NCI-H187 treated with DMSO at 0.1 percent for 48 hours (cell line): ENCODE measurements at regions not wholly inside any gene's neighbourhood (a gene's known extent, or its start where the extent isn't known, plus 50 kb on each side); places are given as distances from the start of the nearest gene placed in this dataset.
"Not testable (repeated sequence)": the region's sequence is repeated elsewhere in the genome, so short reads cannot be mapped to it uniquely, and the experiment has no call there.

Source experiments
- DNase-seq: peaks from one replicate; lab custom pipeline; 2025; lab: John Stamatoyannopoulos, UW

DNA sequence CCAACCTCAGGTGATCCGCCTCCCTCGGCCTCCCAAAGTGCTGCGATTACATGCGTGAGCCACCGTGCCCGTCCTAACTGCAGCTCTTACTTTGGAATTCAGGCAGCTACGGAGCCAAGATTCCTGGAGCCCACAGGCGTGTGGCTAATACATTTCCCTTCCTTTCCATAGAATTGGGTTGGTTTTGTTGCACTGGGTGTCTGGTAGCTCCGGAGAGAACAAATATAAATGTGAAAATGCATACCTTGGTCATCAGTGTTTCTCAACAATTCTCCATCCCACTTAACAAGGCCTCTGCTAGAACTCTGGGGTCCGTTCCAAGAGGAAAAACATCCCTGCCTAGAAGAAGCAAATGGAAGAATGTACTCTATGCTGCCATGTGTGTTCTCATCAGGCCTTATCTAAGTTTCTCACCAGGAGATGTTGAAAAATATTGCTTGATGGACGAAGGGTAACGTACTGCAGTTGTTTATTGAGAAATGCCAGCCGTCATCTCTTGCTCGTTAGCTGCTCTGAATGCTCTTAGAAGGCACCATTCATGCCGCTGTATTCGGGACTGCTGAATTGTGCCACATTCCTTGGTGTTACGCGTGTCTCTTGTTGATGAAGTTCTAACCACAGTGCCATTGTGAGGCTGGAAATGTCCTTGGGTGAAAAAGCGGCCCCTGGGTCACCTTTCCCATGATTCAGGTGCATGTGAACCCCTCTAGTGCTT lies 50.5 kb upstream of the CD99 start:
- no peak for DNase-seq

DNA sequence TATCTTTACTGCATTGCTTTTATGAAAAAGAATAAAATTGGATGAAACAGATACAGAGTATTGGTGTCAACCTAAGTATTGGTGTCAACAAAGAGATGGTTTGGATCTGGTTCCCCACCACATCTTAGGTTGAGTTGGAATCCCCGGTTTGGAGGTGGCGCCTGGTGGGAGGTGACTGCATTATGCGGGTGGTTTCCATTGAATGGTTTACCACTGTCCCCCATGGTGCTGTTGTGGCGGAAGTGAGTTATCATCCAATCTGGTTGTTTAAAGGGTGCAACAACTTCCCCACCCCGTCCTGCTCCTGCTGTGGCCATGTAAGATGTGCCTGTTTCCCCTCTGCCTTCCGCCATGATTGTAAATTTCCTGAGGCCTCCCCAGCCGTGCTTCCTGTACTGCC lies 52.8 kb upstream of the CD99 start:
- no peak for DNase-seq

DNA sequence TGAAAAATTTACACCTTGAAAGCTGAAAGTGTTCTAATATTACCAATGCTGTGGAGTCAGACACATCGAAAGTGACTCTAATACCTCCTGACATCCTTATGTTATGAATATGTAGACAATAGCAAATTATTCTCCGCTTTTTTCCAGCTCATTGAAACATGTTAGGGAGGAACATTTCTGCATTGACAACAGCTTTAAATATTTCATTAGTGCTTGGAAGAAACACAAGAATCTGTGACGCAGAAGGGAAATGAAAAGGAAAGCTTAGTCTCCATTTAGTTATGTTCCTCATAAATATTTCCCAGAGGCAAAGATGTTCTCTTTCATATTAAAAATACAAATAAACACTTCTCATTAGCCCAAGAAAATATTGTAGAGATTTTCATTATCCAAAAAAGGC lies 55.8 kb upstream of the CD99 start:
- DNase-seq: no peak

DNA sequence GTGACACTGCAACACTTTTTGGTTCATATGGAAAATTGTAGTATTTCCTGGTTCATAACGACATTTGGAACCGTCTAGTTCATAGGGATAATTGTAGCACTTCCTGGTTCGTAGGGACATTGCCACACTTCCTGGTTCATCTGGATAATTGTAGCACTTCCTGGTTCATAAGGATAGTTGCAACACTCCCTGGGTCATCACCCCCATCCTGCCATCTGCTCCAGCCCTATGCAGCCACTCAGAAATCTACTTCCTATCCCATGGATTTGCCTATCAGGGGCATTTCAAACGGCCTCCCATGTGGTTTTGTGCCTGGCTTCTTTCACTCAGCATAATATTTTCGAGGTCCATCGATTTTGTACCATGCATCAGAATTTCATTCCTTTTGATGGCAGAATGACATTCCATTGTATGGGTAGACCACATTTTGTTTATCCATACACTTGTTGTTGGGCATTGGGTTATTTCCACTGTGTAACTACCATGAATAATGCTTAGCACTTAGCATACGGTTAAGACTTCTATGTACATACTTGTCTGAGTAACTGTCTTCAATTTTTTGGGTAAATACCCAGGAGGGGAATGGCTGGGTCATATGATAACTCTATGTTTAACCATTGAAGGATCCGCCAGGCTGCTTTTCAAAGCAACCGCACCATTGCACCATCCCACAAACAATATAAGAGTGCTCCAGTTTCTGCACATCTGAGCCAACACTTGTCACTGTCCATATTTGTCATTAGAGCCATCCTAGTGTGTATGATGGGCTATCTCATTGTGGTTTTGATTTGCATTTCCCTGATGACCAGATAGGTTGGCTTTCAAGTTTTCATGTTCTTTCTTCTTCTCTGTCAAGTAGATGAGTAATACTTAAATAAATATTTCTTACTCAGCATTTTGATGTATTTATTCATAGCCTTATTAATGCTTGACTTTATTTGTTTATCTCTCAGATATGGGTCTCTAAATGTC lies 58.3 kb upstream of the CD99 start:
- DNase-seq: no peak

DNA sequence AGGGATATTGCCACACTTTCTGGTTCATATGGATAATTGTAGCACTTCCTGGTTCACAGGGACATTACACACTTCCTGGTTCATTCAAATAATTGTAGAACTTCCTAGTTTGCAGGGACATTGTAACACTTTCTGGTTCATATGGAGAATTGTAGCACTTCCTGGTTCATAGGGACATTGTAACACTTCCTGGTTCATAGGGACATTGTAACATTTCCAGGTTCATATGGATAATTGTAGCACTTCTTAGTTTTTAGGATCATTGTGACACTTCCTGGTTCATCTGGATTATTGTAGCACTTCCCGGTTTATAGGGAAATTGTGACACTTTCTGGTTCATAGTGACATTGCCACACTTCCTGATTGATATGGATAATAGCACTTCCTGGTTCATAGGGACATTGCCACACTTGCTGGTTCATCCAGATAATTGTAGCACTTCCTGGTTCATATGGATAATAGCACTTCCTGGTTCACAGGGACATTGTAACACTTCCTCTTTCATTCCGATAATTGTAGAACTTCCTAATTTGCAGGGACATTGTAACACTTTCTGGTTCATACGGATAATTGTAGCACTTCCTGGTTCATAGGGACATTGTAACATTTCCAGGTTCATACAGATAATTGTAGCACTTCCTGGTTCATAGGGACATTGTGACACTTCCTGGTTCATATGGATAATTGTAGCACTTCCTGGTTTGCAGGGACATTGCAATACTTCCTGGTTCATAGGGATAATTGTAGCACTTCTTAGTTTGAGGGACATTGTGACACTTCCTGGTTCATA lies 59.2 kb upstream of the CD99 start:
- DNase-seq: no peak

DNA sequence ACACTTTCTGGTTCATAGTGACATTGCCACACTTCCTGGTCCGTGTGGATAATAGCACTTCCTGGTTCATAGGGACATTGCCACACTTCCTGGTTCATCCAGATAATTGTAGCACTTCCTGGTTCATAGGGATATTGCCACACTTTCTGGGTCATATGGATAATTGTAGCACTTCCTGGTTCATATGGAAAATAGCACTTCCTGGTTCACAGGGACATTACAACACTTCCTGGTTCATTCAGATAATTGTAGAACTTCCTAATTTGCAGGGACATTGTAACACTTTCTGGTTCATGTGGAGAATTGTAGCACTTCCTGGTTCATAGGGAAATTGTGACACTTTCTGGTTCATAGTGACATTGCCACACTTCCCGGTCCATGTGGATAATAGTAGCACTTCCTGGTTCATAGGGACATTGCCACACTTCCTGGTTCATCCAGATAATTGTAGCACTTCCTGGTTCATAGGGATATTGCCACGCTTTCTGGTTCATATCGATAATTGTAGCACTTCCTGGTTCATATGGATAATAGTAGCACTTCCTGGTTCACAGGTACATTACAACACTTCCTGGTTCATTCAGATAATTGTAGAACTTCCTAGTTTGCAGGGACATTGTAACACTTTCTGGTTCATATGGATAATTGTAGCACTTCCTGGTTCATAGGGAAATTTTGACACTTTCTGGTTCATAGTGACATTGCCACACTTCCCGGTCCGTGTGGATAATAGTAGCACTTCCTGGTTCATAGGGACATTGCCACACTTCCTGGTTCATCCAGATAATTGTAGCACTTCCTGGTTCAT lies 60.0 kb upstream of the CD99 start:
- DNase-seq: not testable (repeated sequence)

DNA sequence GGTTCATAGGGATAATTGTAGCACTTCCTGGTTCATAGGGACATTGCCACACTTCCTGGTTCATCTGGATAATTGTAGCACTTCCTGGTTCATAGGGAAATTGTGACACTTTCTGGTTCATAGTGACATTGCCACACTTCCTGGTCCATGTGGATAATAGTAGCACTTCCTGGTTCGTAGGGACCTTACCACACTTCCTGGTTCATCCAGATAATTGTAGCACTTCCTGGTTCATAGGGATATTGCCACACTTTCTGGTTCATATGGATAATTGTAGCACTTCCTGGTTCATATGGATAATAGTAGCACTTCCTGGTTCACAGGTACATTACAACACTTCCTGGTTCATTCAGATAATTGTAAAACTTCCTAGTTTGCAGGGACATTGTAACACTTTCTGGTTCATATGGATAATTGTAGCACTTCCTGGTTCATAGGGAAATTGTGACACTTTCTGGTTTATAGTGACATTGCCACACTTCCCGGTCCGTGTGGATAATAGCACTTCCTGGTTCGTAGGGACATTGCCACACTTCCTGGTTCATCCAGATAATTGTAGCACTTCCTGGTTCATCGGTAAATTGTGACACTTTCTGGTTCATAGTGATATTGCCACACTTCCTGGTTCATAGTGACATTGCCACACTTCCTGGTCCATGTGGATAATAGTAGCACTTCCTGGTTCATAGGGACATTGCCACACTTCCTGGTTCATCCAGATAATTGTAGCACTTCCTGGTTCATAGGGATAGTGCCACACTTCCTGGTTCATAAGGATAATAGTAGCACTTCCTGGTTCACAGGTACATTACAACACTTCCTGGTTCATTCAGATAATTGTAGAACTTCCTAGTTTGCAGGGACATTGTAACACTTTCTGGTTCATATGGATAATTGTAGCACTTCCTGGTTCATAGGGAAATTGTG lies 60.8 kb upstream of the CD99 start:
- DNase-seq: not testable (repeated sequence)

DNA sequence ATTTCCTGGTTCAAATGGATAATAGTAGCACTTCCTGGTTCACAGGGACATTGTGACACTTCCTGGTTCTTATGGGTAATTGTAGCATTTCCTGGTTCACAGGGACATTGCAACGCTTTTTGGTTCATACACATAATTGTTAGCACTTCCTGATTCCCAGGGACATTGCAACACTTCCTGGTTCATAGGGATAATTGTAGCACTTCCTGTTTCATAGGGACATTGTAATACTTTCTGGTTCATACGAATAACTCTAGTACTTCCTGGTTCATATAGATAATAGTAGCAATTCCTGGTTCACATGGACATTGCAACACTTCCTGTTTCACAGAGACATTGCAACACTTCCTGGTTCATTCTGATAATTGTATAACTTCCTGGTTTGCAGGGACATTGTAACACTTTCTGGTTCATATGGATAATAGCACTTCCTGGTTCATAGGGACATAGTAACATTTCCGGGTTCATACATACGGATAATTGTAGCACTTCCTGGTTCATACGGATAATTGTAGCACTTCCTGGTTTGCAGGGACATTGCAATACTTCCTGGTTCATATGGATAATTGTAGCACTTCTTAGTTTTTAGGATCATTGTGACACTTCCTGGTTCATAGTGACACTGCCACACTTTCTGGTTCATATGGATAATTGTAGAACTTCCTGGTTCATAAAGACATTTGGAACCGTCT lies 61.6 kb upstream of the CD99 start:
- no peak for DNase-seq

DNA sequence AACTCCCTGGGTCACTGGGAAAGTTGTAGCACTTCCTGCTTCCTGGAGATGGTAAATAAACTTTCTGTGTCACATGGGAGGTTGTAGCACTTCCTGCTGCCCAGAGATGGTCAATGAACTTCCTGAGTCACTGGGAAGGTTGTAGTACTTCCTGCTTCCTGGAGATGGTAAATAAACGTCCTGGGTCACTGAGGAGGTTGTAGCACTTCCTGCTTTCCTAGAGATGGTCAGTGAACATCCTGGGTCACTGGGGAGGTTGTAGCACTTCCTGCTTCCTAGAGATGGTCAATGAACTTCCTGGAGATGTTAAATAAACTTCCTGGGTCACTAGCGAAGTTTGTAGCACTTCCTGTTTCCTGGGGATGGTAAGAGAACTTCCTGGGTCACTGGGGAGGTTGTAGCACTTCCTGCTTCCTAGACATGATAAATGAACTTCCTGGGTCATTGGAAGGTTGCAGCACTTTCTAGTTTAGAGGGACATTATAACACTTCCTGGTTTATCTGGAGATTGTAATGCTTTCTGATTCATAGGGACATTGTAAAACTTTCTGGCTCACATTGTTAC lies 62.3 kb upstream of the CD99 start:
- no peak for DNase-seq

DNA sequence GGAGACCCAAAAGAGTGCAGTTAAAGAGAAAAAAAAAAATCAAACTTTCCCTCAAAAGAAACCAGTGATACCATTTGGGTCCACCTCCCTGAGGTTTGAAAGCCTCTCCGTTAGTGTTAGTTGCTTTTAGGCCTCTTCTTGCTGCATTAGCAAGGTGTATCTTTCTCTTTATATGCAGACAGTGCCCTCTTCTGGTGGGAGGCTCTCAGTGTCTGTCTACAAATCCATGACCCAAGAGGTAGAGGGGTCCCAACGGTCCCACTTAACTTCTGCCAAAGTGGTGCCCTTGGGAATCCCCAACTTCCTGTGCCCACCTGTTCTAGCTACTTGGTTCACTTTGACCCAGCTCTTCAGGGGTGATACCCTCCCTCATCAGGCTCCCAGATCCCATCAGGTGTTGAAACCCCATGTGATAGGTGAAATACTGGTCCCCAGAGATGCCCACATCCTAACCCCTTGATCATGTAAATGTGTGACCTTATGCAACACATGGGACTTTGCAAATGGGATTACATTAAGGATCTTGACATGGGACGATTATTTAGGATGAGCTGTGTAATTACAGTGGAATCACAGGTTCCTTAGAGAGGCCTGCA lies 63.7 kb upstream of the CD99 start:
- no peak for DNase-seq

DNA sequence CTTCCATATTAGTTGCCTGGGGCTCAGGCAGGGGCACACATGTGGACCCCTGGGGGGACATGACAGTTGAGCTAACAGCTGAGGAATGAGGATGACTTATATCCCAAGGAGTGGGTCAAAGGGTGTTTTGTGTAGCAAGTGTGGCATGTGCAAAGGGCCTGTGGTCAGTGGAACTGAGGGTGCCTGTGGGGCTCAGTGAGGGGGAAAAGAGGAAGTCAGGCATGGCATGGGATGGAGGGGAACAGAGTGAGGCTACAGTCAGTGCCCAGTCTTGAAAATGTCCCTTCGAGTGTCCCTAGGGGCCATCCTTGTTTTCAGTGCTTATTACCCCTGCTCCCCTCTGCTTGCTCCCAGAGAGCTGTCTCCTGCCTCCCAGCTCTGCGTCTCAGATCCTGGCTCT lies 64.3 kb upstream of the CD99 start:
- DNase-seq: no peak

DNA sequence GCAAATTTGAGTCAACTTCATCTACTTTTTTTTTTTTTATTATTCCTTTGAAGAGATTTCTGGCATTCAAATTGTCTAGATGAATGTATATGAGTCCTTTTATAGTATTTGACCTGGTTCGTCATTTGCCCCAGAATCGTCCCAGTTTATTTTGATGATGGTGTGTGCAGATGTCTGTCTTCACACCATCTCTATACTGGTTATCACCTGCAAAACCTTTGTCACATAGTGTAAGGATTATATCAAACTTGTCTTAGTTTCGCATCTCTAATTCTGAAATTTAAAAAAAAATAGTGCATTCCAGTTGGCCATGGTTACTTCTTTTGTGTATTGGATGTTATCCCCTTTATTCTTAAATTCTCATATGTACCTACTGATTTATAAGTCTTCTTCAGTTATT lies 70.5 kb upstream of the CD99 start:
- DNase-seq: no peak

DNA sequence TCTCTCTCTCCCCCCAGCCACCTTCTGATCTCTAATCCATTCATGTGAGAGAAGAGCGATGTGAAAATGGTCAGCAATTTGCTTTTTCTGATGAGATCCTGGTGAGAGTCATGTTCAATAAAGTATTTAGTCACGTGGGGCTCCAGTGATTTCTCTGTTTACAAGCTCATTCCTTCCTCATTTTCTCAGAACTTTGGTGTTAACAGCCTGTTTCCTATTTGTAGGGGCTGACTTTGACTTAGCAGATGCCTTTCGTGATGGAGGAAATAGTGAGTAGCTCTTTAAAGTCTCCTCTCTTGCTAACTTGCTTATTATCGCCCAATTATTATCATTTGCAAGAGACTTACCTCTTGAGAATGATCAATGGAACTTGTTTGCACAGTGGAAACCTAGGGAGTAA lies 72.6 kb upstream of the CD99 start:
- DNase-seq: no peak

DNA sequence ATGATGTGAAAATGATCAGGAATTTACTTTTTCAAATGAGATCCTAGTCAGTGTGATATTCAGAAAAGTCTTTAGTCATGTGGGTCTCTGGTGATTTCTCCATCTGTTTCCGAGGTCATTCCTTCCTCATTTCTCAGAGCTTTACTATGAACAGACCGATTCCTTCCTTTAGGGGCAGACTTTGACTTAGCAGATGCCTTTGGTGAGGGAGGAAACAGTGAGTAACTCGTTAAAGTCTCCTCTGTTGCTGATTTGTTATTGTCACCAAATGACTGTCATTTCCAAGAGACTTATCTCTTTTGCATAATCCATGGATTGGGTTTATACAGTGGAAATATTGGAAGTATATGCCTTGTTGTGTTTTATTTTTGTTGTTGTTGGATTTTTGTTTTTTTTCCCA lies 76.2 kb upstream of the CD99 start:
- no peak for DNase-seq

DNA sequence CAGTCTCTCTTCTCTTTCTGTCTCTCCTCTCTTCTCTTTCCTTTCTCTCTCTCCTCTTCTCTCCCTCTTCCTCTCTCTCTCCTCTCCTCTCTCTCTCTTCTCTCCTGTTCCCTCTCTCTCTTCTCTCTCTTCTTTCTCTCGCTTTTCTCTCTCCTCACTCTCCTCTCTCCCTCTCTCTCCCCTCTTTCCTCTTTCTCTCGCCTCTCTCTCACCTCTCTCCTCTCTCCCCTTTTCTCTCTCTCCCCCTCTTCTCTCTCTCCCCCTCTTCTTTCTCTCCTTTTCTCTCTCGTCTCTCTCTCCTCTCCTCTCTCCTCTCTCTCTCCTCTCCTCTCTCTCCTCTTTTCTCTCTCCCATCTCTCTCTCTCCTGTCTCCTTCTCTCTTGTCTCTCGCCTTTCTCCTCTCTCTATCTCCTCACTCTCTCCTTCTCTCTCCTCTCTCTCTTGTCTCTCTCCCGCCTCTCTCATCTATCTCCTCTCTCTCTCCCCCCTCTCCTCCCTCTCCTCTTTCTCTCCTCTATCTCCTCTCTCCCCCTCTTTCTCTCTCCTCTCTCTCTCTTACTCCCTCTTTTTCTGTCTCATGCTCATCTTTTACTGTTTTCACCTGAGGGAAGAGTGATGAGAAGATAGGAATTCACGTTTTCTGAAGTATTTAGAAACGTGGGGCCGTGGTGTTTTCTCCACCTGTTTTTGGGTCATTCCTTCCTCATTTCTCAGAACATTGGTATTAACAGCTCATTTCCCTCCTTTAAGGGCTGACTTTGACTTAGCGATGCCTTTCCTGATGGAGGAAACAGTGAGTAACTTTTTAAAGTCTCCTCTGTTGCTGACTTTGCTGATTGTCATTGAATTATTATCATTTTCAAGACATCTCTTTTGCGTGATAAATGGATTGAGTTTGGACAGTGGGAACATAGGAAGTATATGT lies 80.6 kb upstream of the CD99 start:
- no peak for DNase-seq

DNA sequence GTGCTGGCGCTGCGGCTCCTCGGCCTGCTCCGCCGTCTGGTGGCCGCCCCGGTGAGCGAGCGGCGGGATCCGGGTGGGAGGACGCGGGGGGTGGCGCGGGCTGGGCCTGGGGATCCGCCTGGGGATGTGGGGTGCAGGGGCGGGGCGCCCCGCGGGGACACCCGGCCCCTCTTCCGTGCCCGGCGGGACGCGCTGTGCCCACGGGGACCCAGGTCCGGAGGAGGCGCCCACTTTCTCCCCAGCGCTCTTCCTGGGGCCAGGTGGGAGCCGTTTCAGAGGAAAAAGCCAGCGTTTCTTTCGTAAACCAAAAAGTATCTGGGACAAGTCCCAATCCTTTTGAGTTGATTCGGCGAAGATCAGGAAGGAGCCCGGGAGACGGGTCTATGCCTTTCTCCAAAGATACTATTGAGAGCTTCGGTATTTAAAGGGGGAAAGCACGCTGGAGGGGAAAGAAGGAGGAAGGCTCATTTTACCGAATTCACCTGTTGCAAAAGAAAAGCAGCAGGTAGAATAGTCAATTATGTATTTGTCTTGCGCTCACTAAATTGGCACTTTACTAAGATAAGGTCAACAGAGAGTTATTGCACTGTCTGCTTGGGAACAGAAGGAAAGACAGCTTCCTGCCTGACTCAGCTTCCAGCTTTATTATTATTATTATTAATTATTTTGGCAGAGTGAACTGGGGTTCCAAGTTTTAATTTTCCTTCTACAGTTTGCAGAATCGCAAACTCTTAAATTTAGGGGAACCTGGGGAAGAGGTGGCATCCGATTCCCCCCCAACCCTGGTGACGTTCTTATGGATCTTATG lies 81.5 kb upstream of the CD99 start:
- DNase-seq: no peak
